Right lobe of liver (tissue), 6 donors: ENCODE measurements at regions not wholly inside any gene's neighbourhood (a gene's known extent, or its start where the extent isn't known, plus 50 kb on each side); places are given as distances from the start of the nearest gene placed in this dataset.

Experiments
- ATAC-seq, 4 donors: fragments of 200-7000 bp; cut with Tn5 transposase; one replicate each; pipeline ENCODE4 v1.9.1; 2020; ENCODE audit warnings: mild to moderate bottlenecking in 4 of 4, moderate library complexity in 4 of 4
- DNase-seq, 3 donors: peaks; one replicate each; pipeline ENCODE4 v3.0.0-alpha.2; 2020
- H3K27ac ChIP-seq, 3 donors: fragments of 200-600 bp; one replicate each; pipeline ENCODE4 v1.8.0; 2022
- H3K27me3 ChIP-seq, 2 donors: fragments of 200-600 bp; one replicate each; pipeline ENCODE4 v1.8.0; 2022
- H3K36me3 ChIP-seq, 4 donors: fragments of 200-600 bp; sonication (generic) in 1 of 4; one replicate each; pipeline versions ENCODE4 v1.5.1 to v1.8.0; 2017 to 2022; ENCODE audit warnings: control low read depth in 1 of 4
- H3K4me1 ChIP-seq, 4 donors: fragments of 200-600 bp; sonication (generic) in 1 of 4; one replicate each; pipeline versions ENCODE4 v1.5.1 to v1.8.0; 2017 to 2022; ENCODE audit warnings: control low read depth in 1 of 4
- H3K4me3 ChIP-seq, 3 donors: fragments of 200-600 bp; one replicate each; pipeline ENCODE4 v1.8.0; 2022
- H3K9me3 ChIP-seq, 4 donors: fragments of 200-600 bp; sonication (generic) in 1 of 4; one replicate each; pipeline versions ENCODE4 v1.5.1 to v1.8.0; 2017 to 2022; ENCODE audit warnings: control low read depth in 1 of 4
- CTCF ChIP-seq, 4 donors: fragments of 200-600 bp in 3 of 4; fragments of 450-650 bp in 1 of 4; IDR thresholded peaks; one replicate each; pipeline versions ENCODE4 v1.5.1 to v1.8.0; 2016 to 2022; ENCODE audit warnings: antibody characterized with exemption in 4 of 4, mild to moderate bottlenecking in 2 of 4
- POLR2A ChIP-seq: fragments of 450-650 bp; IDR thresholded peaks from one replicate; pipeline ENCODE4 v1.6.1; 2017; ENCODE audit warnings: antibody characterized with exemption, mild to moderate bottlenecking
- WGBS: methylation state at CpG from one replicate; pipeline ENCODE4 v1.1.6; 2018; ENCODE audit warnings: low coverage, low lambda C conversion rate; ENCODE audit not compliant: insufficient coverage; ENCODE audit errors: missing lambda C conversion rate; 5-methylcytosine and 5-hydroxymethylcytosine counted together
- intact Hi-C, 2 donors: fragments of 100-400 bp; cut with DNase I; formaldehyde crosslinking; loops; one replicate each; pipeline versions ENCODE4 v1.11.2 to v1.14.1; 2022
- donor health status: DM: no; HTN: yes; CAD: no.
- donor health status: DM: no; HTN: no; CAD: no.
- donor health status: DM: no; HTN: no; CAD: no.
- donor health status: DM: no; HTN: yes; CAD: no.
- donor health status: DM: no; HTN: yes; CAD: no.

- Histone ChIP-seq H3K27me3 (no peaks in the 10 kb centered on the region), H3K27ac (no peak overlapping the region), H3K4me1 (peaks cover 0 to 5% (median 0%) of the 10 kb centered on the region in 4 donors), H3K9me3 (no peaks in the 10 kb centered on the region), H3K36me3 (no peaks in the 10 kb centered on the region), H3K4me3 (no peak overlapping the region)
- TF ChIP-seq POLR2A (no peak), CTCF (IDR thresholded peaks at IDR 0.05) (no peak)
- ATAC-seq (no peak), DNase-seq (no peak)
- WGBS: 88% methylated on average over 3 of the region's 3 CpGs
- intact Hi-C loops: no loop called here
These were observed 340.0 kb upstream of the DUSP10 start for GRCh38 chr1:222081859-222082258.

DNA sequence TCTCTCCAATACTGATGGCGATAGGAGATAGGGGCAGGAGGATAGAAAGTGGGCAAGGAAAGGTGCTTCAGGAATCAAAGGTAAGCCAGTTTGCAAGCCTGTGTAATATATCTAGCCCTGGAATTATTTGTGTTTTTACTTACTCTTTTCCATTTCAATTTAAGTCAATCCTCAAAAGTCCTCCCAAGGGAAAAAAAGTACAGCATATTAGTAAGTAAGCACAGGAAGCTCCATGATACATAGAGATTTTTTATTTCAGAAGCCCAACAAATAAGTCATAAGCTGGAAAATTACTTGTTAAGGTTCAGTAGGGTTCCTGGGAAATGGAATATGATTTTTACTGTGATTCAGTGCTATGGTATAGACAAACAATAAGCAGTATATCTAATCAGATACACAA, 337.7 kb upstream of the DUSP10 start:
- no peak for TF ChIP-seq POLR2A
- no peak for TF ChIP-seq CTCF (IDR thresholded peaks at IDR 0.05)
- Histone ChIP-seq H3K36me3 (no peaks in the 10 kb centered on the region), H3K4me1 (peaks cover 0 to 18% (median 5%) of the 10 kb centered on the region in 4 donors), H3K9me3 (no peaks in the 10 kb centered on the region), H3K27ac (no peak overlapping the region), H3K27me3 (no peaks in the 10 kb centered on the region), H3K4me3 (no peak overlapping the region)
- intact Hi-C loops: no loop called here
- WGBS: 93% methylated on average over 1 of the region's 1 CpG
- DNase-seq: no peak
- ATAC-seq: no peak

- intact Hi-C loops: no loop called here
- no peaks in the 10 kb centered on the region for H3K27me3 ChIP-seq
- no peak overlapping the region for H3K27ac ChIP-seq
- H3K9me3 ChIP-seq: no peaks in the 10 kb centered on the region
- no peaks in the 10 kb centered on the region for H3K36me3 ChIP-seq
- TF ChIP-seq CTCF (IDR thresholded peaks at IDR 0.05): no peak
- ATAC-seq (no peak), DNase-seq (no peak)
- H3K4me3 ChIP-seq: no peak overlapping the region
- 64% methylated on average over 2 of the region's 2 CpGs for WGBS
- H3K4me1 ChIP-seq: peaks cover 0 to 35% (median 12%) of the 10 kb centered on the region in 4 donors
These were observed 335.3 kb upstream of the DUSP10 start for GRCh38 chr1:222077206-222077605.

GRCh38 chr1:222074317-222074716, 332.4 kb upstream of the DUSP10 start:
- DNase-seq: no peak
- no peak overlapping the region for H3K4me3 ChIP-seq
- peaks cover 0 to 54% (median 20%) of the 10 kb centered on the region in 4 donors for H3K4me1 ChIP-seq
- TF ChIP-seq POLR2A (no peak), CTCF (IDR thresholded peaks at IDR 0.05) (no peak)
- intact Hi-C loops: no loop called here
- peak overlapping the region; percentile 57 to 80 (median 63) for H3K27ac ChIP-seq
- peak; percentile 60 to 84 (median 75) for ATAC-seq
- WGBS: 16% methylated on average over 1 of the region's 1 CpG
- no peaks in the 10 kb centered on the region for H3K9me3 ChIP-seq
- H3K27me3 ChIP-seq: no peaks in the 10 kb centered on the region
- H3K36me3 ChIP-seq: no peaks in the 10 kb centered on the region
